Neural cell (in vitro differentiated cells): ENCODE measurements at regions not wholly inside any gene's neighbourhood (a gene's known extent, or its start where the extent isn't known, plus 50 kb on each side); places are given as distances from the start of the nearest gene placed in this dataset.

Source experiments
- H2AFZ ChIP-seq: fragments of 200-600, 300-800 bp; sonication (generic), shearing (Covaris generic); 2 replicates; pipeline ENCODE4 v1.6.0; 2014; ENCODE audit warnings: low read depth, mild to moderate bottlenecking, antibody characterized with exemption, low read length, moderate library complexity
- H3F3A ChIP-seq: fragments of 200-600 bp; shearing (Covaris generic); 2 replicates; pipeline ENCODE4 v1.6.1; 2016; ENCODE audit warnings: mild to moderate bottlenecking, moderate library complexity, mixed read lengths, antibody characterized with exemption, low read length; ENCODE audit not compliant: insufficient read depth, poor library complexity, severe bottlenecking
- H3K27ac ChIP-seq: fragments of 200-600, 300-800 bp; sonication (generic), shearing (Covaris generic); 2 replicates; pipeline ENCODE4 v1.5.1; 2014; ENCODE audit warnings: mild to moderate bottlenecking, low read length, moderate library complexity
- H3K27me3 ChIP-seq: fragments of 300-800, 200-600 bp; sonication (generic), shearing (Covaris generic); 2 replicates; pipeline ENCODE4 v1.6.0; 2014; ENCODE audit warnings: mild to moderate bottlenecking, low read depth, low read length, moderate library complexity; ENCODE audit not compliant: insufficient read depth
- H3K36me3 ChIP-seq: fragments of 300-800, 200-600 bp; sonication (generic), shearing (Covaris generic); 2 replicates; pipeline ENCODE4 v1.5.1; 2014; ENCODE audit warnings: mild to moderate bottlenecking, antibody characterized with exemption, low read length, moderate library complexity; ENCODE audit not compliant: insufficient read depth
- H3K4me2 ChIP-seq: fragments of 300-800, 200-600 bp; sonication (generic), shearing (Covaris generic); 2 replicates; pipeline ENCODE4 v1.6.0; 2014; ENCODE audit warnings: mild to moderate bottlenecking, low read length
- H3K4me3 ChIP-seq: fragments of 300-800, 200-600 bp; sonication (generic), shearing (Covaris generic); 2 replicates; pipeline ENCODE4 v1.5.1; 2014; ENCODE audit warnings: mild to moderate bottlenecking, low read length, moderate library complexity
- H3K79me2 ChIP-seq: fragments of 200-600 bp; shearing (Covaris generic); replicated peaks from 2 replicates; pipeline ENCODE4 v1.6.0; 2014; ENCODE audit warnings: mild to moderate bottlenecking, low read length, moderate library complexity; ENCODE audit not compliant: insufficient read depth
- H3K9ac ChIP-seq: fragments of 300-800, 200-600 bp; sonication (generic), shearing (Covaris generic); 2 replicates; pipeline ENCODE4 v1.6.1; 2016; ENCODE audit warnings: mild to moderate bottlenecking, low read length, mixed read lengths
- H3K9me2 ChIP-seq: fragments of 200-600 bp; shearing (Covaris generic); 2 replicates; pipeline ENCODE4 v1.6.1; 2016; ENCODE audit warnings: mild to moderate bottlenecking, low read length, mixed read lengths; ENCODE audit not compliant: insufficient read depth
- H3K9me3 ChIP-seq: fragments of 200-600, 300-800 bp; sonication (generic), shearing (Covaris generic); 2 replicates; pipeline ENCODE4 v1.6.1; 2016; ENCODE audit warnings: mild to moderate bottlenecking, mixed run types, low read length, moderate library complexity, mixed read lengths
- H4K20me1 ChIP-seq: fragments of 200-600 bp; shearing (Covaris generic); 2 replicates; pipeline ENCODE4 v1.6.1; 2016; ENCODE audit warnings: mild to moderate bottlenecking, mixed run types; ENCODE audit not compliant: insufficient read depth
- CTCF ChIP-seq: fragments of 450-650 bp; IDR thresholded peaks from 2 replicates; pipeline ENCODE4 v1.5.1; 2014; ENCODE audit warnings: antibody characterized with exemption, mild to moderate bottlenecking, moderate library complexity; ENCODE audit not compliant: poor library complexity, severe bottlenecking
- EP300 ChIP-seq: fragments of 450-650 bp; conservative IDR thresholded peaks from 2 replicates; pipeline ENCODE4 v1.6.1; 2014; ENCODE audit warnings: antibody characterized with exemption, mild to moderate bottlenecking, moderate library complexity; ENCODE audit not compliant: poor library complexity, severe bottlenecking
- EZH2 ChIP-seq: fragments of 200-600, 300-800 bp; shearing (Covaris generic), sonication (generic); IDR thresholded peaks from 2 replicates; pipeline ENCODE4 v1.6.1; 2014; ENCODE audit warnings: antibody characterized with exemption, low read length, borderline replicate concordance, mild to moderate bottlenecking; ENCODE audit not compliant: insufficient read depth, poor library complexity, severe bottlenecking
- MXI1 ChIP-seq: fragments of 450-650 bp; conservative IDR thresholded peaks from 2 replicates; pipeline ENCODE4 v1.6.1; 2014; ENCODE audit warnings: antibody characterized with exemption, mild to moderate bottlenecking; ENCODE audit not compliant: poor library complexity, severe bottlenecking
- POLR2AphosphoS5 ChIP-seq: IDR thresholded peaks from 2 replicates; pipeline ENCODE4 v1.6.1; 2012
- RAD21 ChIP-seq: fragments of 450-650 bp; conservative IDR thresholded peaks from 2 replicates; pipeline ENCODE4 v1.6.1; 2014; ENCODE audit warnings: antibody characterized with exemption, mild to moderate bottlenecking, moderate library complexity
- REST ChIP-seq: IDR thresholded peaks from 2 replicates; pipeline ENCODE4 v1.6.1; 2012; ENCODE audit warnings: borderline replicate concordance
- SMC3 ChIP-seq: fragments of 450-650 bp; conservative IDR thresholded peaks from 2 replicates; pipeline ENCODE4 v1.6.1; 2014; ENCODE audit warnings: antibody characterized with exemption, mild to moderate bottlenecking, moderate library complexity; ENCODE audit not compliant: poor library complexity
- TAF1 ChIP-seq: IDR thresholded peaks from 2 replicates; pipeline ENCODE4 v1.6.1; 2012; ENCODE audit warnings: low read depth

- Histone ChIP-seq H3K36me3 (no peaks in the 10 kb centered on the region), H3K9me2 (no peaks in the 10 kb centered on the region), H3F3A (no peaks in the 10 kb centered on the region), H3K4me2 (no peak overlapping the region), H3K27ac (no peak overlapping the region), H3K9ac (no peak overlapping the region), H3K4me3 (no peak overlapping the region), H3K79me2 (no peaks in the 10 kb centered on the region), H4K20me1 (no peaks in the 10 kb centered on the region), H3K9me3 (no peaks in the 10 kb centered on the region), H2AFZ (no peak overlapping the region), H3K27me3 (no peaks in the 10 kb centered on the region)
- TF ChIP-seq EZH2 (no peak), RAD21 (no peak), CTCF (no peak), SMC3 (no peak), MXI1 (no peak), TAF1 (no peak), POLR2AphosphoS5 (no peak), REST (no peak), EP300 (no peak)
Observed at GRCh38 chr6:11396860-11397259, 140.7 kb upstream of the TMEM170B start.

GRCh38 chr6:11393713-11394627 is 143.6 kb upstream of the TMEM170B start:
- no peak overlapping the region for H3K4me2 ChIP-seq
- TF ChIP-seq EZH2 (no peak), RAD21 (no peak), REST (no peak), CTCF (no peak), TAF1 (no peak), MXI1 (no peak), SMC3 (no peak), POLR2AphosphoS5 (no peak), EP300 (no peak)

More at GRCh38 chr6:11393713-11394627, 143.6 kb upstream of the TMEM170B start:
- Histone ChIP-seq H3K4me3 (no peak overlapping the region), H3K27ac (no peak overlapping the region), H2AFZ (no peak overlapping the region), H4K20me1 (no peaks in the 10 kb centered on the region), H3K9ac (no peak overlapping the region), H3K27me3 (no peaks in the 10 kb centered on the region), H3K79me2 (no peaks in the 10 kb centered on the region), H3K36me3 (no peaks in the 10 kb centered on the region), H3F3A (no peaks in the 10 kb centered on the region), H3K9me3 (no peaks in the 10 kb centered on the region), H3K9me2 (no peaks in the 10 kb centered on the region)
